ENCODE measurements at regions not wholly inside any gene's neighbourhood (a gene's known extent, or its start where the extent isn't known, plus 50 kb on each side); places are given as distances from the start of the nearest gene placed in this dataset.
"Not testable (repeated sequence)": the region's sequence is repeated elsewhere in the genome, so short reads cannot be mapped to it uniquely, and the experiment has no call there.

DNA sequence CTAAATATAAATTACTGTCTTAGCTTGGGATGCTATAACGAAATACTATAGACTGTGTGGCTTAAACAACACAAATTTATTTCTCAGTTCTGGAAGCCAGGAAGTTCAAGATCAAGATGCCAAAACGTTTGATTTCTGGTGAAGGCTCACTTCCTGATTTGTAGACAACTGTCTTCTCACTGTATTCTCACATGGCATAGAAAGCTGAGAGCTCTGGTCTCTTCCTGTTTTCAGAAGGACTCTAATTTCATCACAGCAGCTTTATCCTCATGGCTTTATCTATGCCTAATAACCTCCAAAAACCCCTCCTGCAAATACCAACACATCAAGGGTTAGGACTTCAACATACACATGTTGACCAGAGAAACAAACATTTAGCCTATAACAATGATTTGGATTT lies 1795.5 kb downstream of the MRPL39 start:
- no peak for DNase-seq

DNA sequence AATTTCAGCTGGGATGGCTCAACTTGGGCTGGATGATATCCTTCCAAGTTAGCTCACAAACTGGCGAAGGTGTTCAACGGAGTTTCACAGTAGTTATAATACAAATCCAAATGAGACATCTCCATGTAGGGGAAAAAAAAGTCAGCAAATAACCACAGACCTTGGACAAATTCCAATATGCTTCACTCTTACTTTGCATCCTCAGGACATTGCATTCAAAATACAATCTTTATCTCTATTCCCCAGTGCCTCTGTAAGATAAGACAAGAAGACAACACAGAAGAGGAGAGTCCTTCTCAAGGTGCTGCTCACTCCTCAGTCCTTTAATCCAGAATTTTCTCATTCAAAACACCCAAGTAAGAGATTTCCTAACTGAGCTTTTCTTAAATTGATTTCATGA lies 1797.7 kb downstream of the MRPL39 start:
- DNase-seq: no peak

DNA sequence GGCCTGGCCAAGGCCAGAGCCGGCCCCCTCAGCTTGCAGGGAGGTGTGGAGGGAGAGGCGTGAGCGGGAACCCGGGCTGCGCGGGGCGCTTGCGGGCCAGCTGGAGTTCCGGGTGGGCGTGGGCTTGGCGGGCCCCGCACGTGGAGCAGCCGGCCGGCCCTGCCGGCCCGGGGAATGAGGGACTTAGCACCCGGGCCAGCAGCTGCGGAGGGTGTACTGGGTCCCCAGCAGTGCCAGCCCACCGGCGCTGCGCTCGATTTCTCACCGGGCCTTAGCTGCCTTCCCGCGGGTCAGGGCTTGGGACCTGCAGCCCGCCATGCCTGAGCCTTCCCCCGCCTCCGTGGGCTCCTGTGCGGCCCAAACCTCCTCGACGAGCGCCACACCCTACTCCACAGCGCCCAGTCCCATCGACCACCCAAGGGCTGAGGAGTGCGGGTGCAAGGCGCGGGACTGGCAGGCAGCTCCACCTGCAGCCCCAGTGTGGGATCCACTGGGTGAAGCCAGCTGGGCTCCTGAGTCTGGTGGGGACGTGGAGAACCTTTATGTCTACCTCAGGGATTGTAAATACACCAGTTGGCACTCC lies 1800.2 kb downstream of the MRPL39 start:
- DNase-seq: not testable (repeated sequence)

DNA sequence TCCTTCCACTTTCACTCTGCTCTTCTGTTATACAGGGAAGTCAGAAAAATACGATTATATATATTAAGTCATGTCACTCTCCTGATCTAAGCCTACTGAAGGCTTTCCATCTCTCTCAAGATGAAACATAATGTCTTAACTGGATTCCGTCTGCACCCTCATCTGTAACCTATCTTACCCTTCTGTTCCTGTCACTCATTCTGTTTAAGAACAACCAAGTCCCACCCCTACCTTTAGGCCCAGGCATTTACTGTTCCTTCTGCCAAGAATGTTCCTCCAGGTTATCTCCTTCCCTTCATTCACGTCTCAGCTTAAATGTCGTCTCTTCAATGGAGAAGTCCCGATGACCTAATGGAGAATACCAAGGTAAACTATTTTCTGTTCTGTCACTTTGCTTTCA lies 1802.4 kb downstream of the MRPL39 start:
- no peak for DNase-seq

DNA sequence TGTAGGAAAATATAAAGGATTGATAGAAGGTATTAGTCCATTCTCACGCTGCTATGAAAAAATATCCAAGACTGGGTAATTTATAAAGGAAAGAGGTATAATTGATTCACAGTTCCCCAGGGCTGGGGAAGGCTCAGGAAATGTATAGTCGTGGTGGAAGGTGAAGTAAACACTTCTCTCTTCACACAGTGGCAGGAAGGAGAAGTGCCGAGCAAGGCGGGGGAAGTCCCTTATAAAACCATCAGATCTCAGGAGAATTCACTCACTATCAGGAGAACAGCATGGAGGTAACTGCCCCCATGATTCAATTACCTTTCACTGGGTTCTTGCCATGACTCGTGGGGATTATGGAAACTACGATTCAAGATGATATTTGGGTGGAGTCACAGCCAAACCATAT lies 1806.0 kb downstream of the MRPL39 start:
- no peak for DNase-seq

DNA sequence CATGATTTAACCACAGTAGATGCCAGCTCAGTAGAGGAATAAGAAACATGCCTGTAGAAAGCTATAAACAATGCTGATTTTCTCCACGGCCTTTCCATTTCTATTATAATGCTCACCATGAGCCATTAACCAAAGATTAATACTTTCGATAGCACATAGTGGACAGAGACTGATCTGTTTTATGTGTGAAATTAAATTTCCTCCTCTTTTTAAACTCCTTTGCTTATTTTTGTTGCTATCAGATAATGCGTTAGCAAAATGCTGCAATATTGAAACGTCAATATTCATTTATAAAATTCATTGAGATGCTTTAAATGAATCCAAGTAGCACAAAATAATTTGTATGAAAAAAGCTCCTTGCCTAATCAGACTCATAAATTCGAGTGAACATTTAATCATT lies 1807.9 kb downstream of the MRPL39 start:
- no peak for DNase-seq

DNA sequence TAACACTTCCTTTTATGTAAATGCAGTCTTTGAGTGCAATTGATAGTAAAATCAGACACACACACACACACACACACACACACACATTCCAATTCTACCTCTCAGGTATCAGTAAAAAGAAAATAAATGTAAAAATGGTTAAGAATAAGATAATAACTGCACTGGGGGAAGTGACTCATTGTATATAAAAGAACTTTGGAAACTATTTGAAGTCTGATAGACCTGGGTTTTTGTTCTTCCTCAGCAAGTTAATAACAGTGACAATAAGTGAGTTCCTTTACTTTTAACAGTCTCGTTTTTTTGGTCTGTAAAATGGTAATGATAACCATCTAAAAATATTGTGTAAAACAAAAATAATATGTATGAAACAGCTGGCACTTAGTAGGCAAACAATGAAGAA lies 1815.0 kb downstream of the MRPL39 start:
- DNase-seq: no peak

DNA sequence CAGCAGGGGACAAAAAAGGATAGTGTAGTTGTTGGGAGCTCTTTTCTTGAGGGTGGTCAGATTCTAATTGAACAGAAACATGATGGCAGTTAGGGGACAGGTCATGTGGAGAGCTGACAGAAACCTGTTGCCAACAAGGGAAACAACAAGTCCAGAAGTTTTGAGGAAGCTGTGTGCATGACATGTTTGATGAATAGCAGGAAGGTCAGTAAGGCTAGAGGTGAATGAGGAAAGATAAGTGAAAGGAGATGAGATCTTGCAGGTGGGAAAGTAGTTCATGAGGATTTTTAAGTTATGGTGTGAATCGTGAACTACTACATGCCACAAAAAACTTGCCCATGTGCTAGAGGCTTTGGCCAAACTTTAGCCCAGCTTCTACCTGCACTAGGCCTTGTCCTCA lies 1817.4 kb downstream of the MRPL39 start:
- DNase-seq: no peak

DNA sequence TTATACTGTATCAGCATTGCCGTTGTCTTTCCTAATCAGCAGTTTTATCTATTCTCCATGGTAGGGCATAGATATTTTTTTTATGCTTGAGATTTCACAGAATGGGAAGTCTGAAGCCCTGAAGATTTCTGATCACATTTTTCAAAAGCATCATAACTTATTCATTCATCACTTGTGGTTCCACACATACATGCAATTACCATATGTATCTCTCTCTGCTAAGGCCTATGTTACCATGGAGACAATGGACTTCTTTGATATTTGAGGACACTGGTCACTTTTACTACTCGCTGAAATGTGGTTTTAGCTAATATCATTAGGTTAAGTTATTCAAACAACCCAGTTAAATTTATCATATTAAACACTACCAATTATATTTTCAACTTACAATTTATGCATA lies 1827.0 kb downstream of the MRPL39 start:
- no peak for DNase-seq

DNA sequence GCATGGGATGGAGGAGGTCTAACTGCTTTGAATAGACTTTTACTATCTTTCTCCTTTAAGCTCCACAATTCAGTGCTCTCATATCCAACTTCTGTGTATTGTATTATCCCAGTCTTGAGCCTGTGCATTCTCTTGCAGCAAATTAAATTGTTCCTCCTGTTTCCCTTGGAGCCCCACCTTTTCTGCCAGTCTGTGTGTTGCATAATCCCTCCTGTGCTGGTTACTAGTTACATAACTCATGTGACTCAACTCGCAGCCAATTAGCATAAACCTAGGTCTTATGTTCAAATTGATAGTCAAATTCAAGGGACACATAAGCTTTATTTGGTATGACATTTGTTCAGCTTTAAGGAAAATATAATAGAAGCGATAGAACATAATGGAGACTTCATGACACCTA lies 1863.5 kb downstream of the MRPL39 start:
- DNase-seq: no peak

DNA sequence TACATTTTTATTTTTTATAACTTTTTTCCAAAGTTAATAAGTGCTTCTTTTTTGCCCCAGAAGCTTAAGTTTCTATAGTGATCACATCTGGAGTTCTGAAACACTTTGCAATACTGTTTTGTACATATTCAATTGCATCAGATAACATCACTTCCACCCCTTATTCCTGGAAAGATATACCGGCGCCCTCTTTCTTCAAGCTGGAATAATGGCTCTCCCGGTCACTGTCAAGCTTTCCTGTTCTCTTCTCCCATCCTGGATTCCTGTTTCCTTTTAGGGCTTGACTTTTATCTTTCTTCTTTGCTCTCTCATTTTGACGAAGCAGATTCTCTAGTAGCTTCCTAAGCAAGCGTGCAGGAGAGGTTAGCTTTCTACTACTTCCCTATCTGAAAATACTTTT lies 1866.8 kb downstream of the MRPL39 start:
- no peak for DNase-seq

DNA sequence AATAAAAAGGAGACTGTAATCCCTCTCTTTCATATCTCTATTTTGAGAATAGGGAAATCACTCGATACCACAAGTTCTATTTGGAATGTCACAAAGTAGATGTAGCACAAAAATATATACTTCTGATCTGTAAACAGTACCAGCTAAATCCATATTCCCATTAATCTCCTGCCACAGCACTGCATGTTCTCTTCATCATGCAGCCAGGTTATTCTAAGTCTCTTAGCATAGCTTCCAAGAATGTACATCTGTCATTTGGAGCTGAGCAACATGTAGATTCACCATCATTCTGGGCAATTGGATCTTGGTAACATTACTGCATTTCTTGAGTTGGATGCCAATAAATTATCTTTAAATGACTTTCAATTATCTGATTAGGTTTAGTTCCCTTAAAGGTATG lies 1874.5 kb downstream of the MRPL39 start:
- no peak for DNase-seq

DNA sequence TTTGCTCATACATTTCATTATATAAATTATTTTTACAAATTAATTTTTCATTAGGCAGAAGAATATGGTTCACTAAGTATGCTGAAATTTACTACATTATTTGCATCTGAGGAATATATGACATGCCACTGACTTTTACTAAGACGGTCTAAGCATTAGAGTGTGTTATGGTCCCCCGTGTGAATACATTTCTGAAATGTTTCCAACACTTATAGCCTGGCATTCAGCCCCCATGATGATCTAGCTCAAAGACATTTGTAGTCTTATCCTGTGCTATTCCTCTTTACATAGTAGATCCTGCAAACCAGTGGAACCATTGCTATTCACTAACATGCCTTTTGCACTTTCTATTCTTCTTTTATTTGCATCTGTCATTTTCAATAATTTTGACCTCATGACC lies 1878.0 kb downstream of the MRPL39 start:
- no peak for DNase-seq

DNA sequence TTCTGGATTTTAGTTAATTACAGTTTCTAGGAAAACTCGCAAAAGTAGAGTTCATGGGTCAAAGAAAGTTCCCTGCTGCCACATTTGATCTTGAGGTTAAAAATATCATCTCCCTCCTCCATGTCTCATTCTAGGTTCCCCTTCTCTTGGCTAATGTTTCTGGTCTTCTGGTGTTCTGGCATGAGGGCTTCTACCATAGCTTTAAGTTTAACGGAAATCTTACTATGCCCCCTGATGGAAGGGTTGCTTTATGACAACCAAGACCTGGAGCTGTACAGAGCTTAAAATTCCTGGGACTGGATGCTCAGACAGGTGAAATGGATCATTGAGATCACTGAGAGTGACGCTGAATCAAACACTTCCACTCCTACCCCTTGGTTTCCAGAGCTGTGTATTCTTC lies 1881.7 kb downstream of the MRPL39 start:
- DNase-seq: no peak

DNA sequence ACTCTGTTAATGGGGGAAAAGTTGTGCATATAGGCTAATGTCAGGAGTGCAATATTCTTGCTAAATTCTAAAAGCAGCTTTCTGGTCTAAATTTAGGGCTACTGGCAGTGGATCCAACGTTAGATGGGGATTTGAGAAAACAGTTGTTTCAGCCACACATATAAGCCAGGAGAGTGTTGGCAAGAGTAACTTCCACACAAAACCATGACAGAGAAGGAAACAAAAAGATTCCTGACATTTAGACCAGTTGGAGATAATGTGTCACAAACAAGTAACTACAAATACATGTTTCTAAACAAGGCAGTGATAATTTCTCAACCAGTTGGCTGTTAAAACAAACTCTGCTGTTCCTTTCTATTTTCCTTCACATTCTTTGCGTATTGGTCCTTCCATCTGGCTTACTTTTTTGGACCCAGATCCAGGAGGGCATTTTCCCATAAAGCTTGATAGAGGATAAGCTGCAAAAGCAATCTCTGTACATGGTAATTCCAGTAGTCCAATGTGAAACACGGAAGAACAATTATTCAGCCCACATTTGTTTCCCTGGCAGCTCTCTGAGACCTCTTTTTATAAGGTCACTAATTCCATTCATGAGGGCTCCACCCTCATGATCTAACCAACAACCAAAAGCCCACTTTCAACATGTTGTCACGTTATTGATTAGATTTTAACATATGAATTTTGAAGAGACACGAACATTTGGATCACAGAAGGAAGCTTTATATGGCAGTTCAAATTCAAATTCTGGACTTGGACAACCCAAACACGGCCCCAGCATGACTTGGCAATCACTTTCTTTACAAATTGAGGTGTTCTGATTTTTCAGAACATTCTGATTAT lies 1888.6 kb downstream of the MRPL39 start:
- DNase-seq: no peak

DNA sequence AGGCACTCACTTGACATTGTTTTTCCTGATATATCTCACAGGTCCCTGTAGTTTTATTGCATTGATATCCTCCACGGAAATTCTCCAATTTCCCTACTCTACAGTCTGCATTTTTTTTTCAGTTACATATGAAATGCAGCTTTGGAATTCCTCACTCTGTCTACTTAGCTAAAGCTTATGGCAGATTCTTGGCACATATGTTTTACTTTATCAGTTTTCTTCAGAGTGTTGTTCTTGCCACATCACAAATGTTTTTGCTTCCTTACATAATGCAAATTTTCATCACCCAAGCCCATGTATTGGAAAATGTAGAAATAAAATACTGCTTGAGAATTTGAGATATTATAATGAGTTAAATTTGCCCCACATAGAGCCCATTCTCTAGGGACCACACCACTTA lies 1895.1 kb downstream of the MRPL39 start:
- no peak for DNase-seq

DNA sequence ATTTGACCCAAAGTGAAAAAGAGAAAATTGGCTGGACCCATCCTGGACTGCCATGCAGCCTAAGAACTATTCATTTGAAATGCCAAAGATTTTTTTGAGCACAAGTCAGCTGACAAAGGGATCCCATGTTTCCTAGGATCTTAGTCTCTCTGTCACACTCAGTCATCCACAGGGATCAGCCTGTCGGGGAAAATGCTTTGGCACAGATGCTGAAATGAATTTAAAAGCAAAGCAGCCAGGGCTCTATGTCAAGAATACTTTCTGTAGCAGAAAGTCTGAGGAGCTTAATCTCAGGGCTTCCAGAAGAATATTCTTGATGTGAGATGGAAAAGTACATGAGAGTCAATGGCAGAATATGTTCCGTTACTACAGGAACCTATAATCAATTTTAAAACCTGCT lies 1900.8 kb downstream of the MRPL39 start:
- DNase-seq: no peak

DNA sequence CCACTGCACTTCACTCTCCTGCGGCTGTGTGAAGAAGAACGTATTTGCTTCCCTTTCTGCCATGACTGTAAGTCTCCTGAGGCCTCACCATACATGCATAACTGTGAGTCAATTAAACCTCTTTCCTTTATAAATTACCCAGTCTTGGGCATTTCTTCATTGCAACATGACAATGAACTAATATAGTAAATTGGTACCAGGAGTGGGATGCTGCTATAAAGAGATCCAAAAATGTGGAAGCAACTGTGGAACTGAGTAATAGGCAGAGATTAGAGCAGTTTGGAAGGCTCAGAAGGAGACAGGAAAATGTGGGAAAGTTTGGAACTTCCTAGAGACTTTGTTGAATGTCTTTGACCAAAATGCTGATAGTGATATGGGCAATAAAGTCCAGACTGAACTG lies 1907.9 kb downstream of the MRPL39 start:
- DNase-seq: no peak

DNA sequence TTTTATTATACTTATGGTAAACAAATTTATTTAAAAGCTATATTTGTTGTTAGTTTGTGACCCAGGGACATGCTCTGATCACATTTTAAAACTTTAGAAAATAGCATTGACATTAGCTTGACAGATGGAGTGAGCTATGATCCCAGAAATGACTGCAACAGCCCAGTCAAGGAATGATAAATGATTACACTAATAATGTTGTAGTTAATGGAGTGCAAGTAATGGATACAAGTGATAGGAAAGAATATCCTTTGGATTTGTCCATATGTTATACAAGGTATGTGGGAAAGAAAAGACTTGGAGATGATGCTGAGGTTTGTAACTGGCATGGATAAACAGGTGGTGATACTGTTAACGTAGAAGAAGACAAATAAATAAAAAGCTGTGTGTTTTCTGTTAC lies 1908.7 kb downstream of the MRPL39 start:
- DNase-seq: no peak

DNA sequence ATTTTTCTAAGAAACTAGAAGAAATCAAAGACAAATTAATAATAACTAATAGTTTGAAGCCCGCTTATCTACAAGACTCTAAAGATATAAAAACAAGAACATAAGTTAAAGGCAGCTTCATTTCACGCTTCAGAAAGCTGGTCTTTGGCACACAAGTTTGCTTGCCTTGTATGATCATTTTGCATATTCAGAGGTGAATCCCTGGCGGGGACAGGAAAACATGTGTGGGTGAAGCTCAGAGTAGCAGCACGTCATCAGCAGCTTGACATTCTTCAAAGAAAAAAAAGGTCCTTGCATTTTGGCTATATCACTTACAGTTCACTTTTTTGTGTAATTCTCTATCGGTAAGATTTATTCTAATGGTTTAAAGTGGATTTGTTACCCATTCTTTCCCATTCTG lies 1911.8 kb downstream of the MRPL39 start:
- no peak for DNase-seq

DNA sequence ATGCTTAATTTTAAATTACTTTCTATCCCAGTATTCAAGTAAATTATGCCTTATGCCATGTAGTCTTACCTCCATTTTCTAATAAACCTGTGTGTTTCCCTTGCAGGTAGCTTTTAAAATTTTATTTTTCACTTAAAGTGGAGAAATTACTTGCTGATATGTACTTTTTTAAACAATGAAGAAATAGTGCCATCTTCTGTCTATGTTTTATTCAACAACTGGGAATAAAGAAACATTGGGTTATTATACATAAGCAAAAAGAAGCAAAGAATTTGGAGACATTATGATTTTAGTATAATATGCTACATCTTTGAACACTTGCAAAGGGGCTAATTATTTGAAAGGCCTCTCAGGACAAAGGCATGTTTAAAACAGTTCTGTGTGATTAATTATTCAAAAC lies 1912.9 kb downstream of the MRPL39 start:
- no peak for DNase-seq

DNA sequence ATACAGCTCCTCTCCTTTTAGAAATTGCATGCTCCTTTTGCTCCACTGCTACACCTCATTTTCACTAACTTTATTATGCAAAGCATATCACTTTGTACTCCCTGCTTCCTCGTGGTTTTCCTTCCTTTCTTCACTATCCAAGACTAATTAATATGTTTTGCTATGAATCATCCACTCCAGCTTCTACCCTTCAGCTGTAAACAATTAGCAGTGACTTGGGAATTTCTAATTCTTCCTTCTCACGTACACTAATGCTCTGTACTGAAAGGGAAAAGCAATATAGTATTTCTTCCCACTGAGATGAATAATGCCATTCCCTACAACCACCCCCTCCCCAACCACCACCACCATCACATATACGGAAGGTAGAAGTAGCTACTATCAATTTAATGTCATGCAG lies 1917.0 kb downstream of the MRPL39 start:
- no peak for DNase-seq

DNA sequence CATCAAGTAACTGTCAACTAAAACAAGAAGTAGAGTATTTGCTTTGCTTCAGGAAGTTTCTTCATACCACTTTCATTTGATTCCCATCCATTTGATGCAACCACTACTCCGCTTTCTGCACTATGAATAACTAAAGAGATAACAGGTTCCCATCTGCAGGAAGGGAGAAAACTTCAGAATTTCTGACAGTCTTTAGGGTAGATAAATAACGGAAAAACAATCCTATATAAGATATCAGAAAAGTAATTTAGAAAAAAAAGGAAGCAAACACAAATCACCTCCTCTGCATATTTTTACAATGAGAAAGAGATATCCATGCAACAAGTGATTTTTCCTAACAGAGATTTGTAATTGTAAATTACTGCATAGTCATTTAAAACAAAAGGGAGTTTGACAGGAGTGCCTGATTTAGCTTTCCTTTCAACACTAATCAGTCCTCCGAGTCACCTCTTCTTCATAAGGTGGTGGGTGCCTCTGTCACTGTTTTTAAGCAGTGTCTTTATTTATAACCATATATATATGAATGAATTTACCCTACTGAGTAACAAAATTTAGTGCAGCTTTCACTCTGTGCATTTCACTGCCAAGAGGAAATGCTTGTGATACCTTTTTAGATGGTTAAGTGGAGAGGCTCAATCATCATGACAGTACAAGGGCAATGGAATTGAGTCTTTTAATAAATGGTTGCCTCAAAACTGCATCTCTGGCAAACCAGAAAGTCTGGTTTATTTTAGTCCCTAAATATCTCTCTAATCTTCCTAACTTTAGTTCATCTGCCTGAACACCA lies 1920.4 kb downstream of the MRPL39 start:
- no peak for DNase-seq

DNA sequence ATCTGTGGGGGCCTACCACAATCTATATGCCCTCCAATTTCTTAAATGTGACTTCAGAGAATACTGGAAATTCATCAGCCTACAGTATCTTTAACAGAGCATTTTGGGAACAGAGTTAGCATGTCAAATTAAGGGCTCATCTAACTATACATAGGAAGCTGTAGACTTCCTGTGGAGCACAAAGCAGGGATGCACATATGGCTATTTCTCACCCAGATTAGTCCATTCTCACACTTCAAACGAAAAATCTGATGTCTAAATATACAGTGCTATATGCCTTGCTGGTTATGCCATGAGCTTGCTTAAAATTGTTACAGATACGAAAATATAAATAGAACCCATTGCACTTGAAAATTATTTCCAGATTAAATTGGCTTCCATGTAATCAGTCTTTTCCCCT lies 1922.8 kb downstream of the MRPL39 start:
- DNase-seq: no peak

Measured in activated T-cell treated with anti-CD3 and anti-CD28 coated beads, Interleukin-2, amount 50 U/mL, for 48 hours (primary cell).